Stomach (tissue), 8 donors: ENCODE measurements at regions not wholly inside any gene's neighbourhood (a gene's known extent, or its start where the extent isn't known, plus 50 kb on each side); places are given as distances from the start of the nearest gene placed in this dataset.

Source experiments
- DNase-seq, 2 donors: peaks; one replicate each; pipeline versions ENCODE4 v3.0.0 to v3.0.0-alpha.2; 2013 to 2019
- H3K27ac ChIP-seq, 5 donors: fragments of 200-600 bp in 4 of 5; sonication (generic) in 4 of 5; one replicate each; pipeline ENCODE4 v1.5.1; 2013 to 2019; ENCODE audit warnings: mild to moderate bottlenecking in 1 of 5, moderate library complexity in 1 of 5
- H3K27me3 ChIP-seq, 3 donors: fragments of 200-600 bp; sonication (generic); one replicate each; pipeline ENCODE4 v1.5.1; 2017 to 2019; ENCODE audit warnings: mixed run types in 1 of 3
- H3K36me3 ChIP-seq, 4 donors: fragments of 200-600 bp; sonication (generic); 1 replicate in 3 of 4; 2 replicates in 1 of 4; pipeline ENCODE4 v1.5.1; 2016 to 2019
- H3K4me1 ChIP-seq, 4 donors: fragments of 200-600 bp; sonication (generic); one replicate each; pipeline ENCODE4 v1.5.1; 2016 to 2019
- H3K4me3 ChIP-seq, 4 donors: fragments of 200-600 bp; sonication (generic) in 3 of 4; one replicate each; pipeline ENCODE4 v1.5.1; 2016 to 2019; ENCODE audit warnings: mild to moderate bottlenecking in 1 of 4
- H3K9me3 ChIP-seq, 4 donors: fragments of 200-600 bp; sonication (generic); one replicate each; pipeline ENCODE4 v1.5.1; 2016 to 2019
- CTCF ChIP-seq, 7 experiments: fragments of 450-650 bp in 4 of 7; fragments of 200-600 bp in 3 of 7; sonication (generic) in 3 of 7; IDR thresholded peaks; one replicate each; pipeline ENCODE4 v1.5.1; 2016 to 2019; ENCODE audit warnings: antibody characterized with exemption in 7 of 7, control low read depth in 2 of 7, mild to moderate bottlenecking in 1 of 7
- EP300 ChIP-seq: sonication (generic); formaldehyde crosslinking; IDR thresholded peaks from one replicate; pipeline ENCODE4 v1.6.1; 2017; ENCODE audit warnings: antibody characterized with exemption
- POLR2A ChIP-seq, 4 donors: fragments of 450-650 bp; IDR thresholded peaks; one replicate each; pipeline ENCODE4 v1.6.1; 2016; ENCODE audit warnings: antibody characterized with exemption in 4 of 4, control low read depth in 2 of 4, mild to moderate bottlenecking in 1 of 4, moderate library complexity in 1 of 4
- POLR2AphosphoS5 ChIP-seq, 3 donors: sonication (generic); formaldehyde crosslinking; IDR thresholded peaks; one replicate each; pipeline ENCODE4 v1.6.1; 2016; ENCODE audit warnings: antibody characterized with exemption in 3 of 3
- WGBS, 5 donors: extraction: QIAGEN DNeasy Blood & Tissue Kit in 3 of 5; methylation state at CpG; one replicate each; pipeline versions ENCODE4 v1.1.5 to v1.1.7; 2013 to 2018; 5-methylcytosine and 5-hydroxymethylcytosine counted together
- intact Hi-C: fragments of 100-400 bp; cut with DNase I; formaldehyde crosslinking; loops from one replicate; pipeline ENCODE4 v1.15.1; 2023; ENCODE audit warnings: low total_unique reads
- donor health status: healthy with polysubstance abuse.
- donor health status: Bipolar disorder and iron deficiency.
- donor health status: healthy.

- no peaks in the 10 kb centered on the region for H3K27me3 ChIP-seq
- intact Hi-C loops, result no loop called here
- WGBS, 5 donors, result 89 to 95% (median 93%) methylated on average over 8 of the region's 8 CpGs
- H3K9me3 ChIP-seq, result peaks cover 0 to 10% (median 3%) of the 10 kb centered on the region in 4 donors
- H3K4me1 ChIP-seq, result peaks cover 0 to 22% (median 18%) of the 10 kb centered on the region in 4 donors
- H3K27ac ChIP-seq, result no peak overlapping the region
- no peak for DNase-seq
- H3K4me3 ChIP-seq, result no peak overlapping the region
- H3K36me3 ChIP-seq, result no peaks in the 10 kb centered on the region
- TF ChIP-seq POLR2AphosphoS5 (IDR thresholded peaks at IDR 0.05), result no peak
- no peak for TF ChIP-seq POLR2A (IDR thresholded peaks at IDR 0.05)
- TF ChIP-seq EP300, result no peak
- no peak for TF ChIP-seq CTCF (IDR thresholded peaks at IDR 0.05)
These were observed 72.4 kb upstream of the HAAO start for GRCh38 chr2:42864641-42865280.

- intact Hi-C loops, result no loop called here
- DNase-seq, result no peak
- Histone ChIP-seq H3K4me1 (peaks cover 0 to 22% (median 18%) of the 10 kb centered on the region in 4 donors), H3K36me3 (no peaks in the 10 kb centered on the region), H3K27ac (no peak overlapping the region), H3K9me3 (peaks cover 0 to 10% (median 3%) of the 10 kb centered on the region in 4 donors), H3K27me3 (no peaks in the 10 kb centered on the region), H3K4me3 (no peak overlapping the region)
- WGBS, 5 donors, result 85 to 94% (median 89%) methylated on average over 6 of the region's 6 CpGs
- TF ChIP-seq POLR2AphosphoS5 (IDR thresholded peaks at IDR 0.05) (no peak), POLR2A (IDR thresholded peaks at IDR 0.05) (no peak), EP300 (no peak), CTCF (IDR thresholded peaks at IDR 0.05) (no peak)
These were observed 71.8 kb upstream of the HAAO start for GRCh38 chr2:42864222-42864621.

GRCh38 chr2:42863751-42864150 is 71.4 kb upstream of the HAAO start:
- DNase-seq, result no peak
- intact Hi-C loops, result no loop called here
- 83 to 86% (median 83%) methylated on average over 9 to 10 of the region's 10 CpGs for WGBS, 5 donors

GRCh38 chr2:42863320-42863719 is 70.9 kb upstream of the HAAO start:
- Histone ChIP-seq H3K4me3 (no peak overlapping the region), H3K27ac (no peak overlapping the region), H3K9me3 (peaks cover 0 to under 1% (median 0%) of the 10 kb centered on the region in 4 donors), H3K4me1 (peaks cover 0 to 27% (median 18%) of the 10 kb centered on the region in 4 donors), H3K27me3 (no peaks in the 10 kb centered on the region), H3K36me3 (no peaks in the 10 kb centered on the region)
- no peak for DNase-seq
- WGBS, 5 donors, result 85 to 91% (median 87%) methylated on average over 10 of the region's 10 CpGs
- TF ChIP-seq POLR2AphosphoS5 (IDR thresholded peaks at IDR 0.05) (no peak), EP300 (no peak), CTCF (IDR thresholded peaks at IDR 0.05) (no peak), POLR2A (IDR thresholded peaks at IDR 0.05) (no peak)
- intact Hi-C loops, result no loop called here

More at GRCh38 chr2:42863751-42864150, 71.4 kb upstream of the HAAO start:
- Histone ChIP-seq H3K4me3 (no peak overlapping the region), H3K27ac (no peak overlapping the region), H3K27me3 (no peaks in the 10 kb centered on the region), H3K4me1 (peaks cover 0 to 26% (median 18%) of the 10 kb centered on the region in 4 donors), H3K36me3 (no peaks in the 10 kb centered on the region), H3K9me3 (peaks cover 0 to 5% (median 2%) of the 10 kb centered on the region in 4 donors)
- TF ChIP-seq POLR2A (IDR thresholded peaks at IDR 0.05) (no peak), EP300 (no peak), CTCF (IDR thresholded peaks at IDR 0.05) (no peak), POLR2AphosphoS5 (IDR thresholded peaks at IDR 0.05) (no peak)
